A549 (cell line): ENCODE measurements at regions not wholly inside any gene's neighbourhood (a gene's known extent, or its start where the extent isn't known, plus 50 kb on each side); places are given as distances from the start of the nearest gene placed in this dataset.

Source experiments
- NR3C1 ChIP-seq: fragments of >200 bp; sonication (Bioruptor Twin); formaldehyde crosslinking; IDR thresholded peaks from 3 replicates; pipeline ENCODE4 v1.6.1; 2017
- TF ChIP-seq, protein P1 (sequence below): fragments of >200 bp; sonication (Bioruptor Twin); formaldehyde crosslinking; IDR thresholded peaks from 3 replicates; pipeline ENCODE4 v1.5.1; 2016

DNA sequence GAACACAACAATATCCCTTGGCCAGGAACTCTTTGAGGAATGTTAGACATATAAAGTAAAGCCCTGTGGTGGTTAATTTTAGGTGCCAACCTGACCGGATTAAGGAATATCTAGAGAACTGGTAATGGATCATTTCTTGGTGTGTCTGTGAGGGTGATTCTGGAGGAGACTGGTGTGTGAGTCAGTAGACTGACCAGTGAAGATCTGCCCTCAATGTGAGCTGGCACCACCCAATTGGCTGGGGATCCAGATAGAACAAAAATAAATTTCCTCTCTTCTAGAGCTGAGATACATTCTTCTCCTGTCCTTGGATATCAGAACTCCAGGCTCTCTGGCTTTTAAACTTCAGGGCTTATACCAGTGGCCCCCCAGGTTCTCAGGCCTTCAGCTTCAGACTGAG is 56.2 kb upstream of the TNPO1 start:
- TF ChIP-seq, protein P1, sequence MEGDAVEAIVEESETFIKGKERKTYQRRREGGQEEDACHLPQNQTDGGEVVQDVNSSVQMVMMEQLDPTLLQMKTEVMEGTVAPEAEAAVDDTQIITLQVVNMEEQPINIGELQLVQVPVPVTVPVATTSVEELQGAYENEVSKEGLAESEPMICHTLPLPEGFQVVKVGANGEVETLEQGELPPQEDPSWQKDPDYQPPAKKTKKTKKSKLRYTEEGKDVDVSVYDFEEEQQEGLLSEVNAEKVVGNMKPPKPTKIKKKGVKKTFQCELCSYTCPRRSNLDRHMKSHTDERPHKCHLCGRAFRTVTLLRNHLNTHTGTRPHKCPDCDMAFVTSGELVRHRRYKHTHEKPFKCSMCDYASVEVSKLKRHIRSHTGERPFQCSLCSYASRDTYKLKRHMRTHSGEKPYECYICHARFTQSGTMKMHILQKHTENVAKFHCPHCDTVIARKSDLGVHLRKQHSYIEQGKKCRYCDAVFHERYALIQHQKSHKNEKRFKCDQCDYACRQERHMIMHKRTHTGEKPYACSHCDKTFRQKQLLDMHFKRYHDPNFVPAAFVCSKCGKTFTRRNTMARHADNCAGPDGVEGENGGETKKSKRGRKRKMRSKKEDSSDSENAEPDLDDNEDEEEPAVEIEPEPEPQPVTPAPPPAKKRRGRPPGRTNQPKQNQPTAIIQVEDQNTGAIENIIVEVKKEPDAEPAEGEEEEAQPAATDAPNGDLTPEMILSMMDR, result no peak
- TF ChIP-seq NR3C1, result no peak
